ENCODE measurements at regions not wholly inside any gene's neighbourhood (a gene's known extent, or its start where the extent isn't known, plus 50 kb on each side); places are given as distances from the start of the nearest gene placed in this dataset.

DNA sequence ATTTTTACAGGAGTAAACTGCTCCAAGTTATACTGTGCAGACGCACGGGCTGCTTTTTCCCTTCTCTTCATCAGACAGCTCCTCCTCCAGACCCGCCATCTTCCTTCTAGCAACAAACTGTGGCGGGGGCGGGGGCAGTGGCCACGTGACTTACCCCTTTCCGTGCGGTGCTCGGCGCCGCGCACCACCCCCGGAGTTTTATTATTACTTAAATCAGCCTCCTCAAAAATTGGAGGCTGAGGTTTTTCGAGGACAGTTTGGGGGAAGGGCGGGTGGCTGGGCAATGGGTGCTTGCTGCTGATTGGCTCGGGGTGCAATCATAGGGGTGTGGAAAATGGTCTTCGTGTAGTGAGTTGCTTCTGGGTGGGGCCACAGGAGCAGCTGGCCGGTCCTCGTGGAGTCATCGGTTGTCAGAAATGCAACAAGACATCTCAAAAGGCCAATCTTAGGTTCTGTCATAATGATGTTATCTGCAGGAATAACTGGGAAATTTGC lies 77.1 kb upstream of the MFGE8 start:
- Mint-ChIP-seq H3K4me3 (no peak overlapping the region), H3K9me3 (no peaks in the 10 kb centered on the region), H3K27me3 (ENCODE audit: insufficient read depth, low read depth) (peaks cover 2% of the 10 kb centered on the region), H3K36me3 (no peaks in the 10 kb centered on the region), H3K4me1 (peaks cover 35% of the 10 kb centered on the region), H3K27ac (no peak overlapping the region)
- H3K27ac ChIP-seq: no peak overlapping the region
- no peaks in the 10 kb centered on the region for H3K9me3 ChIP-seq (ENCODE audit: low read depth)
- H3K9ac ChIP-seq: no peak overlapping the region
- H3K79me2 ChIP-seq (ENCODE audit: low read depth): no peaks in the 10 kb centered on the region
- no peak for DNase-seq (ENCODE audit: low spot score)
- H4K20me1 ChIP-seq (ENCODE audit: low read depth): no peaks in the 10 kb centered on the region
- TF ChIP-seq CTCF (IDR thresholded peaks at IDR 0.05): no peak
- TF ChIP-seq EZH2 (IDR thresholded peaks at IDR 0.05): no peak
- TF ChIP-seq EZH2phosphoT487 (IDR thresholded peaks at IDR 0.05): no peak
- no peak overlapping the region for H2AFZ ChIP-seq (replicated peaks)
- no peak overlapping the region for H3K4me2 ChIP-seq
- no peaks in the 10 kb centered on the region for H3K36me3 ChIP-seq
- no peak overlapping the region for H3K4me3 ChIP-seq
- H3F3A ChIP-seq (ENCODE audit: low read depth): peaks cover 32% of the 10 kb centered on the region
- H3K27me3 ChIP-seq: no peaks in the 10 kb centered on the region
- H3K4me1 ChIP-seq: peaks cover 57% of the 10 kb centered on the region

DNA sequence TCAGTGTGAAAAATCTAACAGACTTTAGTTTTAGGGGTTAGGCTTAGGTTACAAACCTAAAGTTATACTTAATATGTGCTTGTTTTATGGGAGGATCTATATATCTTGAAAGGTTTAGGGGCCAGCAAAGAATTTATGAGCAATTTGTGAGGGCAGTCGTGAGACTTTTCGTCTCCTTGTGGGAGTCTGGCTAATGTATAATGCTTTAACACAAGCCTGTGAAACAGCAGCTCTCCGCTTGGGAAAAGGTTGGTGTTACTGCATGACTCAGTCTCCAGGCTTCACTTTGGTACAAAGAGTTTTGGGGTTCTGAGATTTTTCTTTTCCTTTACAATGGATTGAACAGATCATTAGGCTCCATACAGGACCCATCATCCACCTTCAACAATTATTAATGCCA lies 79.0 kb upstream of the MFGE8 start:
- peak overlapping the region; percentile 32 for H3K27ac Mint-ChIP-seq
- H3K36me3 ChIP-seq: no peaks in the 10 kb centered on the region
- no peaks in the 10 kb centered on the region for H3K79me2 ChIP-seq (ENCODE audit: low read depth)
- H3K4me2 ChIP-seq: no peak overlapping the region
- DNase-seq (ENCODE audit: low spot score): no peak
- H3K4me1 Mint-ChIP-seq: peaks cover 19% of the 10 kb centered on the region
- TF ChIP-seq CTCF (IDR thresholded peaks at IDR 0.05) (no peak), EZH2 (IDR thresholded peaks at IDR 0.05) (no peak), EZH2phosphoT487 (IDR thresholded peaks at IDR 0.05) (no peak)
- H3K4me3 Mint-ChIP-seq: no peak overlapping the region
- no peak overlapping the region for H3K9ac ChIP-seq
- no peaks in the 10 kb centered on the region for H3K36me3 Mint-ChIP-seq
- H3K4me3 ChIP-seq: no peak overlapping the region
- H3K4me1 ChIP-seq: peaks cover 42% of the 10 kb centered on the region
- no peaks in the 10 kb centered on the region for H3K9me3 ChIP-seq (ENCODE audit: low read depth)
- H3K27me3 ChIP-seq: no peaks in the 10 kb centered on the region
- H3K9me3 Mint-ChIP-seq: no peaks in the 10 kb centered on the region
- peaks cover 2% of the 10 kb centered on the region for H3K27me3 Mint-ChIP-seq (ENCODE audit: insufficient read depth, low read depth)
- no peak overlapping the region for H3K27ac ChIP-seq
- no peaks in the 10 kb centered on the region for H4K20me1 ChIP-seq (ENCODE audit: low read depth)
- peaks cover 15% of the 10 kb centered on the region for H3F3A ChIP-seq (ENCODE audit: low read depth)
- no peak overlapping the region for H2AFZ ChIP-seq (replicated peaks)

DNA sequence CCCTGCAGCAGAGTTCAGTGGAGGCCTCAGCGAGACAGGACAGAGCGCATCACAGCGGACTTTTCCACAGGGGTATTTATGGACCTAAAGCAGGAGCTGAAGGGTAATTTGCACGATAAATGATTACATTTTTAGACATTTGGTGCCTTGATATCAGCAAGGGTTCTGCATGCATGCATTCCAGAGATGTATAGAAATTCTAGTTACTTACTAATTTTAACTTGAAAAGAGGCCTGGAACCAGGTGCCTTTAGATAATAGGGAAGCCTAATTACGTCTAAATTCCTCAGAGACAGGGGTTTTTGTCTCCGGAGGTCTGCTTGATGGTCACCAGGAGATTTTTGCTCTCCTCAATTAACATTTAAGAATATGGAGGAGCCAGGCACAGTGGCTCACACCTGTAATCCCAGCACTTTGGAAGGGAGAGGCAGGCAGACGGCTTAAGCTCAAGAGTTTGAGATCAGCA lies 79.8 kb upstream of the MFGE8 start:
- no peaks in the 10 kb centered on the region for H3K36me3 Mint-ChIP-seq
- H3K4me2 ChIP-seq: peak overlapping the region; percentile 47
- no peak for DNase-seq (ENCODE audit: low spot score)
- H2AFZ ChIP-seq (replicated peaks): no peak overlapping the region
- H3K4me1 Mint-ChIP-seq: peaks cover 12% of the 10 kb centered on the region
- H3K36me3 ChIP-seq: no peaks in the 10 kb centered on the region
- H3K27ac ChIP-seq: no peak overlapping the region
- no peaks in the 10 kb centered on the region for H3K27me3 ChIP-seq
- no peaks in the 10 kb centered on the region for H3K79me2 ChIP-seq (ENCODE audit: low read depth)
- no peaks in the 10 kb centered on the region for H4K20me1 ChIP-seq (ENCODE audit: low read depth)
- no peak overlapping the region for H3K9ac ChIP-seq
- no peaks in the 10 kb centered on the region for H3K9me3 Mint-ChIP-seq
- peaks cover 34% of the 10 kb centered on the region for H3K4me1 ChIP-seq
- peaks cover 15% of the 10 kb centered on the region for H3F3A ChIP-seq (ENCODE audit: low read depth)
- TF ChIP-seq EZH2 (IDR thresholded peaks at IDR 0.05) (no peak), EZH2phosphoT487 (IDR thresholded peaks at IDR 0.05) (no peak), CTCF (IDR thresholded peaks at IDR 0.05) (no peak)
- no peaks in the 10 kb centered on the region for H3K9me3 ChIP-seq (ENCODE audit: low read depth)
- H3K4me3 Mint-ChIP-seq: no peak overlapping the region
- H3K4me3 ChIP-seq: no peak overlapping the region
- peaks cover 2% of the 10 kb centered on the region for H3K27me3 Mint-ChIP-seq (ENCODE audit: insufficient read depth, low read depth)
- no peak overlapping the region for H3K27ac Mint-ChIP-seq
